ENCODE measurements at regions not wholly inside any gene's neighbourhood (a gene's known extent, or its start where the extent isn't known, plus 50 kb on each side); places are given as distances from the start of the nearest gene placed in this dataset.

DNA sequence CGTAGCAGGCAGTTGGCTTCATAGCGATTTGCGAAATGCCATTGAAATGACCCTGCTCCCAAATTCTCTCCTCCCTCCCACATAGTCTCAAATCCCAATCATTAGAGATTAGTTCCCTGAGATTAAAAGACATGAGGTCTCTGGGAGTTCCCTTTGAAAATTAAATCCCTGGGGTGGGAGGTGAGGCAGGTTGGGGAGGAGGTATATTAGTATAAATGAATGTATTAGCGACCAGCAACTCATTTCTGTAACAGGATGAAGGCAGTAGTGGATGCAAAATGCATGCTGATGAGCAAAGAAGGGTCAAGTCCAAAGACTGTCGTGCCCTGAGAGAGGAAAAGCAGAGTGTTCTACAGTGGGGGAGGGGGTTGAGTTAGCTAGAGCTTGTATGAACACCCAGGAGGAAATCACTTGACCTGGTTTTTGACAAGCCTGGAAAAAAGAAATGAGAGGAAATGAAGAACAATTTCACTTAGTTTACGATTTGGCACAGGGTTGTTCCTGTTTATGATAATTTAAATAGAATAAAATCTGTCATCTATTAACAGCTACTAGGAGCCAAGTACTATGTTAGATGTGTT is 79.6 kb upstream of the MTPN start:
- no peaks in the 10 kb centered on the region for H3K79me2 ChIP-seq (ENCODE audit: insufficient read depth, low read length)
- TF ChIP-seq, protein P1, sequence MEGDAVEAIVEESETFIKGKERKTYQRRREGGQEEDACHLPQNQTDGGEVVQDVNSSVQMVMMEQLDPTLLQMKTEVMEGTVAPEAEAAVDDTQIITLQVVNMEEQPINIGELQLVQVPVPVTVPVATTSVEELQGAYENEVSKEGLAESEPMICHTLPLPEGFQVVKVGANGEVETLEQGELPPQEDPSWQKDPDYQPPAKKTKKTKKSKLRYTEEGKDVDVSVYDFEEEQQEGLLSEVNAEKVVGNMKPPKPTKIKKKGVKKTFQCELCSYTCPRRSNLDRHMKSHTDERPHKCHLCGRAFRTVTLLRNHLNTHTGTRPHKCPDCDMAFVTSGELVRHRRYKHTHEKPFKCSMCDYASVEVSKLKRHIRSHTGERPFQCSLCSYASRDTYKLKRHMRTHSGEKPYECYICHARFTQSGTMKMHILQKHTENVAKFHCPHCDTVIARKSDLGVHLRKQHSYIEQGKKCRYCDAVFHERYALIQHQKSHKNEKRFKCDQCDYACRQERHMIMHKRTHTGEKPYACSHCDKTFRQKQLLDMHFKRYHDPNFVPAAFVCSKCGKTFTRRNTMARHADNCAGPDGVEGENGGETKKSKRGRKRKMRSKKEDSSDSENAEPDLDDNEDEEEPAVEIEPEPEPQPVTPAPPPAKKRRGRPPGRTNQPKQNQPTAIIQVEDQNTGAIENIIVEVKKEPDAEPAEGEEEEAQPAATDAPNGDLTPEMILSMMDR (conservative IDR thresholded peaks at IDR 0.05; ENCODE audit: low read length) = no peak
- no peak for TF ChIP-seq EZH2phosphoT487 (IDR thresholded peaks at IDR 0.05; ENCODE audit: borderline replicate concordance)
- H3K4me3 ChIP-seq (ENCODE audit: low read length, poor library complexity, severe bottlenecking) = no peak overlapping the region
- no peaks in the 10 kb centered on the region for H3F3A ChIP-seq (ENCODE audit: low read depth)
- H3K4me1 ChIP-seq (ENCODE audit: insufficient read depth, low read length, poor library complexity, severe bottlenecking) = no peaks in the 10 kb centered on the region
- H3K9me2 ChIP-seq (replicated peaks; ENCODE audit: low read depth, low read length) = no peaks in the 10 kb centered on the region
- H3K27me3 ChIP-seq (ENCODE audit: insufficient read depth, low read length, poor library complexity, severe bottlenecking) = no peaks in the 10 kb centered on the region
- no peaks in the 10 kb centered on the region for H3K36me3 ChIP-seq (ENCODE audit: insufficient read depth, low read length)
- no peak overlapping the region for H3K9ac ChIP-seq (ENCODE audit: low read depth, low read length, poor library complexity, severe bottlenecking)
- no peak overlapping the region for H2AFZ ChIP-seq (ENCODE audit: low read length)
- H3K9me3 ChIP-seq (ENCODE audit: insufficient read depth, low read depth, low read length) = no peaks in the 10 kb centered on the region
- H3K4me2 ChIP-seq (ENCODE audit: low read depth, low read length, poor library complexity, severe bottlenecking) = no peak overlapping the region
- no peaks in the 10 kb centered on the region for H4K20me1 ChIP-seq (ENCODE audit: insufficient read depth, low read length, poor library complexity, severe bottlenecking)

DNA sequence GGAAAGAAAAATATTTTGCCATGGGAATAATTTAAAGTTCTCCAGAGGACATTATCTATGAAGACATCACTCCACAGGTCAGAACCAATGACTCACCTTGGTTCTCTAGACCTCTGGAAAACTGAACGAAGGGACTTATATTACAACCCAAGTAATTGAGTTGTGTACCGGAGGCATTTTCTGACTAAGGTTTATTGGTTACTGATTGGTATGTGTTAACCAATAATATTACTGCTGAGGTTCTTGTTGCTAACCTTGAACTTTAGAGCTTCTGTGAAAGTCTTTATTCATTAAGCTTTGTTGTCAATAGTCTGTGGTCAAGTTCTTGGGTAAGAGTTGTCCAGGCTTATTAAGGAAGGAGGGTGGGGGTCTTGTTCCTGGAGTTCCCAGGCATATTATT is 78.1 kb upstream of the MTPN start:
- no peaks in the 10 kb centered on the region for H3K9me2 ChIP-seq (replicated peaks; ENCODE audit: low read depth, low read length)
- no peaks in the 10 kb centered on the region for H3K27me3 ChIP-seq (ENCODE audit: insufficient read depth, low read length, poor library complexity, severe bottlenecking)
- no peaks in the 10 kb centered on the region for H3K4me1 ChIP-seq (ENCODE audit: insufficient read depth, low read length, poor library complexity, severe bottlenecking)
- no peaks in the 10 kb centered on the region for H3K79me2 ChIP-seq (ENCODE audit: insufficient read depth, low read length)
- no peaks in the 10 kb centered on the region for H3K9me3 ChIP-seq (ENCODE audit: insufficient read depth, low read depth, low read length)
- H3K4me3 ChIP-seq (ENCODE audit: low read length, poor library complexity, severe bottlenecking) = no peak overlapping the region
- no peak for TF ChIP-seq EZH2phosphoT487 (IDR thresholded peaks at IDR 0.05; ENCODE audit: borderline replicate concordance)
- TF ChIP-seq, protein P1 (conservative IDR thresholded peaks at IDR 0.05; ENCODE audit: low read length) = no peak
- H3K9ac ChIP-seq (ENCODE audit: low read depth, low read length, poor library complexity, severe bottlenecking) = no peak overlapping the region
- no peaks in the 10 kb centered on the region for H3K36me3 ChIP-seq (ENCODE audit: insufficient read depth, low read length)
- no peaks in the 10 kb centered on the region for H3F3A ChIP-seq (ENCODE audit: low read depth)
- no peaks in the 10 kb centered on the region for H4K20me1 ChIP-seq (ENCODE audit: insufficient read depth, low read length, poor library complexity, severe bottlenecking)
- H2AFZ ChIP-seq (ENCODE audit: low read length) = no peak overlapping the region
- no peak overlapping the region for H3K4me2 ChIP-seq (ENCODE audit: low read depth, low read length, poor library complexity, severe bottlenecking)

DNA sequence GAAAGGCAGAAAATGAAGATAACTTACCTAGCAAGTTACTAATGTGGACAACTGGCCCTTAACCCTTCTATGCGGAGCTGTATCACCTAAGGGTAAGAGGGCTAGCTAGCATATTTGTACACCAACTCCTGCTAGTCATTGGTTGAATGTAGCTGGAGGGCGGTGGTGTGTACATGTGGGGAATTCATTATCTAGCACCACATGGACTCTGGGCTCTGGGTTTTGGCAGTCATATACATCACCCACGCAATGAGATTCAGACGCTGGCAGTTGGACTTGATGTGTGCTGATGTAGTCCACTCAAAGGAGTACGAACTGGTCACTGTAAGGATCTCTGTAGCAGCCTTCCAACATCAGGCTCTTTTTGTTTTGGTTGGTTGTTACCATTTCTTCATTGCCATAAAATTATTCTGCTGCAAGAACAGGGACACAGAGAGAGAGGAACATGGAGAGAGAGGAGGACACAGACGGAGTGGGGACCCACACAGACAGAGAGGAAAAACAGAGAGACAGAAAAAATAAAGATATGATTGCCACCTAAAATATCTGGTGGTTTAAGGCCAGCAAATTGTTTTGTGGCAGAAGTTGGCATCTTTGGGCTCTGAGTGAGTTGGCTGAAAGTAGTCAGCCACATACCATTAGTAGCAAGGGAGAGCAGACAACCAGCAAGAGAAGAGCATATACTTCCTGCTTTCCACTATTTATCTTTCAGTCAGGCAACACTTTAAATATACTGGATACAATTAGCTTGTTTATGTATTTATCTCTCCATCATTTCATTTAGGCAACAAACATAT is 76.7 kb upstream of the MTPN start:
- Histone ChIP-seq H3K4me1 (ENCODE audit: insufficient read depth, low read length, poor library complexity, severe bottlenecking) (no peaks in the 10 kb centered on the region), H3K9me3 (ENCODE audit: insufficient read depth, low read depth, low read length) (no peaks in the 10 kb centered on the region), H3F3A (ENCODE audit: low read depth) (no peaks in the 10 kb centered on the region), H3K79me2 (ENCODE audit: insufficient read depth, low read length) (no peaks in the 10 kb centered on the region), H3K9ac (ENCODE audit: low read depth, low read length, poor library complexity, severe bottlenecking) (no peak overlapping the region), H3K4me2 (ENCODE audit: low read depth, low read length, poor library complexity, severe bottlenecking) (no peak overlapping the region), H3K36me3 (ENCODE audit: insufficient read depth, low read length) (no peaks in the 10 kb centered on the region), H3K9me2 (replicated peaks; ENCODE audit: low read depth, low read length) (no peaks in the 10 kb centered on the region), H3K27me3 (ENCODE audit: insufficient read depth, low read length, poor library complexity, severe bottlenecking) (no peaks in the 10 kb centered on the region), H2AFZ (ENCODE audit: low read length) (no peak overlapping the region), H3K4me3 (ENCODE audit: low read length, poor library complexity, severe bottlenecking) (no peak overlapping the region), H4K20me1 (ENCODE audit: insufficient read depth, low read length, poor library complexity, severe bottlenecking) (no peaks in the 10 kb centered on the region)
- TF ChIP-seq, protein P1 (conservative IDR thresholded peaks at IDR 0.05; ENCODE audit: low read length) = no peak
- TF ChIP-seq EZH2phosphoT487 (IDR thresholded peaks at IDR 0.05; ENCODE audit: borderline replicate concordance) = no peak

Data from Loucy (cell line).